Activated CD4-positive, alpha-beta T cell treated with anti-CD3 and anti-CD28 coated beads for 48 hours (primary cell): ENCODE measurements at regions not wholly inside any gene's neighbourhood (a gene's known extent, or its start where the extent isn't known, plus 50 kb on each side); places are given as distances from the start of the nearest gene placed in this dataset.
"Not testable (repeated sequence)": the region's sequence is repeated elsewhere in the genome, so short reads cannot be mapped to it uniquely, and the experiment has no call there.

Experiments used
- DNase-seq: peaks from one replicate; pipeline ENCODE4 v3.0.0-alpha.2; 2020

DNA sequence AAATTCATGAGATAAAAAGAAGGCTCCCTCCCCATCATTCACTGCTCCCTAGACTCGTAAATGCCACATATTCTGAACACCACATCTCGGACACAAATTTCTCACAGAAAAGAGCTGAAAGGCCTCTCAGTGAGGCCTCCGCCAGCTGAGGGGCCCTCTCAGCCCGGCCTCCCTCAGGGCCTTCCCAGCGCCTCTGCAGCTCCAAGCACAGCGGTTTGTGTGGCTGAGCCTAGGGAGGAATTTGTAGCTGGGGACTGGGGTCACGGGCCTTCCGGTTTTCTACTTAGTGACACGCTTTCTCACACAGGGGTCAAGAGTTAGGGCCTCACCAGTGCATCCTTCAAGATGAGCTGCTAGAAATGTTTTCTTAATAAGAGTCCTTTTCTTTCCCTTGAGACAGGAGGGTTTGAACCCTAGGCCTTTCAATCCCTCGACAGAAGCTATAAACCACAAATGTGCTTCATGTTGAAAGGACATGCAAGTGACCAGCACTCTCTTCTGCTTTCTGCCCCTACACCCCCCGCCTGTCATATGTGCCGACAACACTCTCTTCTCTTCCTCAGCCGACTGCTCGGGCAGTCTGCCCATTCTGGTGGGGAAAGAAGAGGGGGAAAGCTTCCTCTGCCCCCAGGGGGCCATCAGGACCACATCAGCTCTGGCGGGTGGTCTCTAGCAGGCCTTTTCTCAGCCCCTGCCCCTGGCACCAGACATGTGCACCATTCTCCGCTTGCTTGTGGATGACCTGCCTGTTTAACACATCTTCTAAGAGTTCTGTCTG, 104.9 kb downstream of the CHIC2 start:
- DNase-seq, result no peak

DNA sequence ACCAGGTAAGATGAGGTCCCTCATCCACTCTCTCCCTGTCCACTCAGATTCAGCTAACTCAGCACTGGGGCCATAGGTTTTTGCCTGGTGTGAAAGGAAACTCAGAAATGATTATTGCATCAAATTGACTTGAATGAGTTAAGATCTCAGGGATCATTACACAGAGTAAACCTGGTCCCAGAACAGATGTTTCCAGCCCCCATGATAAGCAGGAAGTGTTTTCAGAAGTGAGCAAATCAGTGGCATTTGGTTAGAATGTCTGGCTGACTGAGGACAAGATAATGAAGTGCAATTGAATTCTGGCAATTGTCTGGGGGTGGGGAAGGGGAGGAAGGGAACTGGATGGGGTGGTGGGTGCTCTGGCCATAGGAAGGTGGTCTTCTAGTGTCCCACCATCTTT, 108.0 kb downstream of the CHIC2 start:
- DNase-seq, result no peak

- DNase-seq, result no peak
Measured at GRCh38 chr4:53956053-53956452, 108.4 kb downstream of the CHIC2 start.

- no peak for DNase-seq
Measured at GRCh38 chr4:53951414-53951813, 113.0 kb downstream of the CHIC2 start.

DNA sequence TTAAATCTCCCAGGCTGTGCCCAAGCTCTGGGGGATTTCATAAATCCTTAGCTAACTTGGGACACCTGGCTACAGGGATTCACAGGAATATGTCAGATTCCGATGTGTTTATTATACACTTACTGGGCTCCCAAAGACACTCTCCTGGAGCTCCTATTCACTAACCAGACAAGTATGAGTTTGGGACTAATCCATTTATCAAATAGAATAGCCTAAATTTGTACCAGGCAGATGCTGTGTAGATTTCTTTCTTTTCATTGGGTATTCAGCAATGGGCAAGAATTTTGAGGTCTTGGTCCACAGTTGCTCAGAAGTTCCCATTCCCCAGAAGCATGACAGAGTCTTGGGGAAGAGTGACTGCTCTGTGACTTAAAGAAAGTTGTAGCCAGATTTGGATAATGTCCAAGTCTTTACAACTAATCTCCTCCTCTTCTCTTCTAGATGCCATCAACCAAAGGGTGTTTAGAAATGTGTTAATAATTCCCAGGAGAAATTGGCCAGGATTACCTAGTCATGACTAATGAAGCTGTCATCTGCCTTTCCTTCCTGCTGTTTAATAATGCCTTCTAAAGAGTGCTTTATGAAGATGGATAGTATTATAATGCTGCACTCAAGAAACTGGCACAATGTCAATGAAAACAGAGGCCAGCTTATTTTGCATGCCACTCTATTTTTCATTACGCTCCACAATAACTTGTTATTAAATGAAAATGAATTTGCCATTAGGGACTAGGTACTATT, 120.9 kb downstream of the CHIC2 start:
- DNase-seq, result no peak

DNA sequence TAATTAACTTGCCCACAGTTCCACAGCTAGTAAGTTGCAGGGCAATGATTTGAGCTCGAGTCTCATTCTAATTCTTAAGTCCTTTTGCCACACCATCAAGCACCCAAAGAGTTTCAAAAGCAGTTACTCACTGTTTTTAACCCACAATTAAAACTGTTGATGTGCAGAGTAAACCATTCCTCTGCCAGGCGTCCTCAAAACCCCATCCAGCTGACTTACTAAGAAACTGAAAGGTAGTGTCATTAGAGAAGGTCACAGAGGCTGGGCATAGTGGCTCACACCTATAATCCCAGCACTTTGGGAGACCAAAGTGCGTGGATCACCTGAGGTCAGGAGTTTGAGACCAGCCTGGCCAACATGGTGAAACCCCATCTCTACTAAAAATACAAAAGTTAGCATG, 121.7 kb downstream of the CHIC2 start:
- DNase-seq, result no peak

GRCh38 chr4:53941331-53941730, 123.1 kb downstream of the CHIC2 start:
- DNase-seq, result no peak

DNA sequence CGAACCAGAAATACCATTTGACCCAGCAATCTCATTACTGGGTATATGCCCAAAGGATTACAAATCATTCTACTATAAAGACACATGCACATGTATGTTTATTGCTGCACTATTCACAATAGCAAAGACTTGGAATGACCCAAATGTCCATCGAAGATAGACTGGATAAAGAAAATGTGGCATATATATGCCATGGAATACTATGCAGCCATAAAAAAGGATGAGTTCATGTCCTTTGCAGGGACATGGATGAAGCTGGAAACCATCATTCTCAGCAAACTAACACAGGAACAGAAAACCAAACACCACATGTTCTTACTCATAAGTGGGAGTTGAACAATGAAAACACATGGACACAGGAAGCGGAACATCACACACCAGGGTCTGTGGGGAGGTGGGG, 124.5 kb downstream of the CHIC2 start:
- not testable (repeated sequence) for DNase-seq

GRCh38 chr4:53937918-53938317, 126.5 kb downstream of the CHIC2 start:
- DNase-seq, result no peak

- no peak for DNase-seq
Measured at GRCh38 chr4:53937327-53937726, 127.1 kb downstream of the CHIC2 start.

DNA sequence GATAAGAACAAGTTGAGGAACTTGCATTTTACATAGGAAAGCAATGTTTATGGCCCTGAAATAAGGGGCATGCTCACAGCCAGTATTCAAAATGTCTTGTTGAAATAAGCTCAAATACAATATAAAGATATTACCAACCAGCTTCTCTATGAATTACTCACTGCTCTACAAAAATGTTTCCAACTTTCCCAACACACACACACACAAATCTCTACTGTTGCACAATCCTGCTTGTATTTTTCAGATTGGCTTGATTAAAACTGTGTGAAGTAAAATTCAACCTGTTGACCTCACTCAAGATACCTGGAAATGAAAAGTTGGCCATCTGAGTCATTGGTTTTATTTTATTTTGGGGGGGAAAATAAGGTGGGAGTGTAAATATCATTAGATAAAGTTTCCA, 128.6 kb downstream of the CHIC2 start:
- DNase-seq, result no peak

DNA sequence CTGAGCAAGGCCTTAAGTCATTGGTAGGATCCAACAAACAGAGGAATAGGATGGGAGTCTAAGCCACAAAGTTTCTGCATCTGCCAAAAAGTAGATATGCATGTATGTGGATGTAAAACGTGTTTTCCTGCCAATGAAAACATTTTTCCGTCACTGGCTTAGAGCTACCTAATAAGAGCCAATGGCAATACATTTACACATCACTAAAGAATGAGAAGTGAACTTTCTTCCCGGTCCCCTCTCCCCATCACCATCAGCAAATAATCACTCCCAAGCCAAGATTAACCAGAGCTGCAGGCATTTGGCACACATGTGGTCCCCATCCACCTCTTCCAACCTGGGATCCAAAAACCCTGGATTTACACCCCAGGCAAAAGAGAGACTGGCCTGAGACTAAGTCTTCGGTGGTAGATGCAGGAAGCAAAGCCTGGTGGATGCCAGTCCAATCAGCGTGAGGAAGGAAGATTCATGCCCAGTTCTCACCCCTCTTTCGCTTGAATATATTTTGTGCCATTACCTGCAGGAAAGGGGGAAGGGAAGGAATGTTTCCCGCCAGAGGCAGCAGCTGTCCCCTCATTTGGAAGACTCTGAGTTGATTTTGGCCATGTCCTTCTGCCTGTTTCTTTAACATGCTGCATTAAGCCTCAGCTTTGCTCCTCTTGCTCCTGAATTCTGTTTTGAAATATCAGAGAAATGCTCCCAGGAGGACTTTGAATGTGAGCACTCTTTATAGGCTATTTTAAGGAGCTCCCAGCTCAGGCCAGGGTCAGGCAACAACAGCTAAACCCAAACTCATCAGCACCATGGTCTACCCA, 131.4 kb downstream of the CHIC2 start:
- DNase-seq, result no peak

- no peak for DNase-seq
Measured at GRCh38 chr4:53931461-53931961, 132.9 kb downstream of the CHIC2 start.

DNA sequence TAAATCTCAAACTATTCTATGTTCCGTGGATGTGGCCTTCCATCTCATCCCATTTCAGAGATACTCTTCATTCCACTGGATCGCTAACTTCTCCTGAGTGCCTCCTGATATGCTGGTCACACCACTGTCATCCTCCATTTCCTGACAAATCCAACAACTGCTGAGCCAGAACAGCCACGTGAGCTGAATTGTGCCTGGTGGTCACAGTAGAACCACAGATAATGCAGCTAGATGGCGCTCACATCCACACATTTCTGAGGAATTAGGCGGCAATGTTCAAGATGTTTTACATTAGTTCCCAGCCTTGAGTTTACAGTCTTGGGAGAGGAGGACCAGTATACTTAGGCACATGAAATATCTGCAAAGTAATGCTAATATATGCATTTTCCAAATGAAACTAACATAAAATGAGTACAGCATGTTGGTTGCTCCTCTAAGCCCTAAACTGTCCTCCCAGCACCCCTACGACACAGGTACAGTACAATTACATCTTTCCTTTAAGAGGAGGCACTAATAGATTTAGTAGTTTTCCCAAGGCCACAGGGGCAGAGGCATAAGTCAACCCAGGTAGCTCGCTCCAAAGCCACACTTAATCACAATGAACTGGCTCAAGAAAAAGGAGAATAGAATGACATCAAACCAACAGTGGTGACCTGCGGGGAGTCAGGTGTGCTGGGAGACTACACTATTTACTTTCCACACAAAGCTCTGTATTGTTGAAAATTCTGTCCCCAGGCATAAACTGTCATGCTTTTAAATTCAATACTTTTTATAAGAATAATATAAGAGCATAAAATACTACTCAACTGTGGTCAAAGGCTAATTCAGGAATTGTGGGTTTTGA, 134.2 kb downstream of the CHIC2 start:
- peak; percentile 71 for DNase-seq

DNA sequence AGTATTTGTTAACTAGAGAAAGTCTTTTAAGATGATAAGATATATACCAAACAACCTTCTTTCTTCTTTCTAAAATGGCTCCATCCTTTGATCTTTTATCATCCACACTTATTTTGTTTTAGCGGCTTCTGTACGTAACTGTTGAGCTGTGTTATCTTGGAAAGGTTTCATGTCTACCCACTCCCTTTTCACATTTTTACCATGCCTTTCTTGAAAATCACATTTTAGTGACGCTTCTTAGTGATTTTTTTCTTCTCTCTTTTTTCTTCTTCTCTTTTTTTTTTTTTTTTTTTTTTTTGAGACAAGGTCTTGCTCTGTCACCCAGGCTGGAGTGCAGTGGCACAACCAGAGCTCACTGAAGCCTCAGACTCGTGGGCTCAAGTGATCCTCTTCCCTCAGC, 135.1 kb downstream of the CHIC2 start:
- no peak for DNase-seq

- DNase-seq, result no peak
Measured at GRCh38 chr4:53928825-53929224, 135.6 kb downstream of the CHIC2 start.

DNA sequence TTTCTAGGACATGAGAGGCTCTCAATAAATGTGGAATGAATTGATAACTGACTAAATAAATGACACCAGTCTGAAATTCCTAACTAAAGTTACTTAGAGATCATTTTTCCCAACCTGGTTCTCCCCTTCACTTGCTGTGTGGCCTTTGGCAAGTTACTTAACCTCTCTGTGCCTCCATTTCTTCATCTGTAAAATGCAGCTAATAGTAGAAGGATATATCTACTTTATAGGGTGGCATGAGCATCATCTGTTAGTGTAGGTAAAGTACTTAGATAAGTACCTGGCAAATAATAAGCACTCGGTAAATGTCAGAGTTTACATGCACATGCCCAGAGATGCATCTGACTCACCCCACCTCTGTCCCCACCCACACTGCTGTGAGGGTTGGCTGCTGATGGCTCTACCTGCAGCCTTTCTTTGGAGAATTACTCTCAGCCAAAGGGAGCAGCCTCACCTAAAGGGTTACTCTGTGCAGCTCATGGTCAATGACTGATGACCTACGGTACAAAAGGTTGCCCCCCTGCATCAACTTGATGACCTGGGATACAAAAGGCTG, 139.3 kb downstream of the CHIC2 start:
- DNase-seq, result no peak

DNA sequence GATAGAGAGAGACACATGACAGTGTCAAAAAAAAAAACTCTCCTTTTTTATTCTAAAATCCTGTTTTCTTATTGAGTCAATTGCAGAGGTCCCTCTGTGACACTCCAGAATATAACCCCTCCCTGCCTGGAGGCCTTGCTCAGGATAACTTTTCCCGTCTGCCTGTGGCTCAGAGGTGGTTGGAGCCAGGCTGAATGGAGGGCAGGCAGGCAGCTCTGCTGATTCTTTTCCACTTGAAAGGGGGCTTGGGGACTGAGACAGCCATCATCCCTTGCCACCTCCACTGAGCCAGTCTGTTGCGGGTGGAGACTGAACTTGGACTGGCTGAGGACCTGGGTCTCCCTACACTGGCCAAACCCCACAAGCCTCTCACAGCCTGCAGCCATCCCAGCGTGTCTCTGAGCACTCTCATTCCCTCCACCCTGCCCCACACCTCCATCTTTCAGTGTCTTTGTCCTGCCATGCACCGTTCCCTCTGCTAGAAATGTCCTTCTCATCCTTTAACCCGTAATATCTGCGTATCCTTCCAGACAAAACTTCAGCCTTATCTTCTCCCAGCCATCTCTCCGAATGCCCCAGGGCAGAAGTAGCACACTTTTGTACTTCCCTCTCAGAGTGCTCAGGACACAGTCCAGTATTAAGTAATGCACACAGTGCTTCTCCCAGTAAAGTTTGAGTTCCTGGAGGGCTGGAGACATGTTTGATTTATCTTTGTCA, 139.9 kb downstream of the CHIC2 start:
- DNase-seq, result no peak

DNA sequence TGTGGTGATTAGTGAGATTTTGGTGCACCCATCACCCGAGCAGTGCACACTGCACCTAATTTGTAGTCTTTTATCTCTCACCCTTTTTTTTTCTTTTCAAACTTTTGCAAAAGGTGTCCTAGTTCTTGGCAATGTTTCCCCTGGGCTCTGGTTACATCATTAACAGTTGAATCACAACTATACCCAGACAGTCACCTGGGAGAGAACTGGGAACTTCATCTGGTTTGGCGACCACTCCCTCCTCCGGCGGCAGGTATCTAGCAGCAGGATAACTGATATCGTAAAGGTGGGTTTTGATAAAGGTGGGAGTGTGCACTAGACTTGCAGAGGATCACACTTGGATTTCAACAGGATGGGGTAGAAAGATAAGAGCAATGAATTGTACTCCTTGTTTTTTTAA, 140.5 kb downstream of the CHIC2 start:
- DNase-seq, result no peak

DNA sequence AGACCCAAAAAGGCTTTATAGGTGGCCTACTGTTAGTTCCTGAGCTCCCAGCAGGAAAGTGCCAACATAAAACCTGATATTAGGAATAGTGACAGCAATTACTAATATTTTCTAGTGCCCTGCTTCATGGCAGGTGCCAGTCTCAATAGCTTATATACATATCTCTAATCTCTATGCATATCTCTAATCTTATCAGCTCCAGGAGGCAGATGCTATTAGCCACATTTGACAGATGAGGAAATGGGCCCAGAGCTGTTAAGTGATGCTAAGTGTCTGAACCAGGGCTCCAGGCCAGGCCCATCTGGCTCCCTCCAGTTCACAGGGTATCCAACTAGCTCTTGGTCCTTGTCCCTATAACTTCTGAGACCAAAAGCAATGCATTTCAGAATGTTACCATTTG, 142.5 kb downstream of the CHIC2 start:
- no peak for DNase-seq

DNA sequence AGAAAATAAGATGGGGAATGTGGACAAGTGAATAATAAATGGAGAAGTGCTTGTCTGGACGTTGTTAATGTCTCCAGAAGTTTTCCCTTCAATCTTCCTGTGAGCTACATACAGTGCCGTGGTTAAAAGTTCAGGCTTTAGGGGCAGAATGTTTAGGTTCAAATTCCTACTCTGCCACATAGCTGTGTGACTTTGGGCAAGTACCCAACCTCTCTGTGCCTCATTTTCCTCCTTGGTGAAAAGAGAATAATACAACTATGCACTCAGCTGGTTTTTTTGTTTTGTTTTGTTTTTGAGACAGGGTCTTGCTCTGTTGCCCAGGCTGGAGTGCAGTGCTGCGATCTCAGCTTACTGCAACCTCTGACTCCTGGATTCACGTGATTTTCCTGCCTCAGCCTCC, 143.5 kb downstream of the CHIC2 start:
- DNase-seq, result no peak

DNA sequence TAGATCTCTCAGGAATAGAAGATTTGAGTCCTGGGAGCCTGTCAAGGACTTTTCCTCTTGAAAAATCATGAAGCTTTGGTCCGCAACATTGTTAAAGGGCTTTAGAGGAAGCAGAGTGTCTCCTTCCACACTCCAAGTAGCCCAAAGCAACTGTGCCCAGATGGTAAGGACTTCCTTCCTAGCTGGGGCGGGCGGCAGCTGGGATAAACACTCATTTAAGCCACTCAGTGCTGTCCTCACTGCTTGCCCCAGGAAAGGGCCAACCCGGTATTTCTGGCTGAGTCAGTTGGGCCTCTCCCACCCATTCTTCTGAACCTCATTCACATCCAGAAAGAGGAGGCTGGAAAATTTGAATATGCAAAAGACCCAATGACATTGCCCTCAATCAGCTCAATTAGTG, 144.3 kb downstream of the CHIC2 start:
- peak; percentile 28 for DNase-seq
